Sigmoid colon (tissue), 6 donors: ENCODE measurements at regions not wholly inside any gene's neighbourhood (a gene's known extent, or its start where the extent isn't known, plus 50 kb on each side); places are given as distances from the start of the nearest gene placed in this dataset.

Experiments
- DNase-seq: peaks from one replicate; pipeline ENCODE4 v3.0.0-alpha.2; 2019
- H3K27ac ChIP-seq, 4 donors: fragments of 200-600 bp; sonication (generic); one replicate each; pipeline ENCODE4 v1.5.1; 2016 to 2019; ENCODE audit warnings: mild to moderate bottlenecking in 1 of 4
- H3K27me3 ChIP-seq, 3 donors: fragments of 200-600 bp; sonication (generic); one replicate each; pipeline ENCODE4 v1.5.1; 2019; ENCODE audit warnings: mild to moderate bottlenecking in 1 of 3
- H3K36me3 ChIP-seq, 4 donors: fragments of 200-600 bp; sonication (generic); one replicate each; pipeline ENCODE4 v1.5.1; 2016 to 2019
- H3K4me1 ChIP-seq, 4 donors: fragments of 200-600 bp; sonication (generic); one replicate each; pipeline ENCODE4 v1.5.1; 2017 to 2019
- H3K4me3 ChIP-seq, 4 donors: fragments of 200-600 bp; sonication (generic); one replicate each; pipeline ENCODE4 v1.5.1; 2017 to 2019; ENCODE audit warnings: mild to moderate bottlenecking in 2 of 4, moderate library complexity in 1 of 4
- H3K9me3 ChIP-seq, 4 donors: fragments of 200-600 bp in 3 of 4; sonication (generic) in 3 of 4; one replicate each; pipeline versions ENCODE4 v1.5.1 to v1.6.1; 2013 to 2019
- EP300 ChIP-seq, 4 donors: sonication (generic); formaldehyde crosslinking; IDR thresholded peaks; one replicate each; pipeline ENCODE4 v1.6.1; 2017; ENCODE audit warnings: antibody characterized with exemption in 4 of 4
- POLR2A ChIP-seq, 2 donors: fragments of 450-650 bp; IDR thresholded peaks; one replicate each; pipeline ENCODE4 v1.6.1; 2016; ENCODE audit warnings: antibody characterized with exemption in 2 of 2, mild to moderate bottlenecking in 2 of 2, moderate library complexity in 2 of 2
- POLR2AphosphoS5 ChIP-seq, 4 donors: sonication (generic); formaldehyde crosslinking; IDR thresholded peaks; one replicate each; pipeline ENCODE4 v1.6.1; 2017; ENCODE audit warnings: antibody characterized with exemption in 4 of 4
- WGBS, 2 donors: extraction: QIAGEN DNeasy Blood & Tissue Kit; methylation state at CpG; one replicate each; pipeline ENCODE4 v1.1.7; 2013; 5-methylcytosine and 5-hydroxymethylcytosine counted together
- intact Hi-C: fragments of 100-400 bp; cut with DNase I; formaldehyde crosslinking; loops from one replicate; pipeline ENCODE4 v1.15.1; 2023
- TF ChIP-seq, protein P1 (sequence below), 4 experiments: fragments of 450-650 bp in 3 of 4; fragments of 200-600 bp in 1 of 4; IDR thresholded peaks; one replicate each; pipeline ENCODE4 v1.5.1; 2016 to 2019; ENCODE audit warnings: antibody characterized with exemption in 4 of 4, mild to moderate bottlenecking in 3 of 4, moderate library complexity in 2 of 4
- donor health status: healthy with polysubstance abuse.
- donor health status: healthy.

GRCh38 chr2:219724628-219725027 lies 97.2 kb downstream of the SLC4A3 start:
- H3K4me3 ChIP-seq: no peak overlapping the region
- 44 to 65% methylated on average over 1 of the region's 1 CpG for WGBS, 2 donors
- intact Hi-C loops: no loop called here
- TF ChIP-seq POLR2A (IDR thresholded peaks at IDR 0.05) (no peak), POLR2AphosphoS5 (IDR thresholded peaks at IDR 0.05) (no peak), EP300 (IDR thresholded peaks at IDR 0.05) (no peak)
- TF ChIP-seq, protein P1, sequence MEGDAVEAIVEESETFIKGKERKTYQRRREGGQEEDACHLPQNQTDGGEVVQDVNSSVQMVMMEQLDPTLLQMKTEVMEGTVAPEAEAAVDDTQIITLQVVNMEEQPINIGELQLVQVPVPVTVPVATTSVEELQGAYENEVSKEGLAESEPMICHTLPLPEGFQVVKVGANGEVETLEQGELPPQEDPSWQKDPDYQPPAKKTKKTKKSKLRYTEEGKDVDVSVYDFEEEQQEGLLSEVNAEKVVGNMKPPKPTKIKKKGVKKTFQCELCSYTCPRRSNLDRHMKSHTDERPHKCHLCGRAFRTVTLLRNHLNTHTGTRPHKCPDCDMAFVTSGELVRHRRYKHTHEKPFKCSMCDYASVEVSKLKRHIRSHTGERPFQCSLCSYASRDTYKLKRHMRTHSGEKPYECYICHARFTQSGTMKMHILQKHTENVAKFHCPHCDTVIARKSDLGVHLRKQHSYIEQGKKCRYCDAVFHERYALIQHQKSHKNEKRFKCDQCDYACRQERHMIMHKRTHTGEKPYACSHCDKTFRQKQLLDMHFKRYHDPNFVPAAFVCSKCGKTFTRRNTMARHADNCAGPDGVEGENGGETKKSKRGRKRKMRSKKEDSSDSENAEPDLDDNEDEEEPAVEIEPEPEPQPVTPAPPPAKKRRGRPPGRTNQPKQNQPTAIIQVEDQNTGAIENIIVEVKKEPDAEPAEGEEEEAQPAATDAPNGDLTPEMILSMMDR (IDR thresholded peaks at IDR 0.05): no peak
- H3K9me3 ChIP-seq: no peaks in the 10 kb centered on the region
- no peak for DNase-seq
- H3K36me3 ChIP-seq: no peaks in the 10 kb centered on the region
- no peaks in the 10 kb centered on the region for H3K27me3 ChIP-seq
- H3K4me1 ChIP-seq: no peaks in the 10 kb centered on the region
- no peak overlapping the region for H3K27ac ChIP-seq

DNA sequence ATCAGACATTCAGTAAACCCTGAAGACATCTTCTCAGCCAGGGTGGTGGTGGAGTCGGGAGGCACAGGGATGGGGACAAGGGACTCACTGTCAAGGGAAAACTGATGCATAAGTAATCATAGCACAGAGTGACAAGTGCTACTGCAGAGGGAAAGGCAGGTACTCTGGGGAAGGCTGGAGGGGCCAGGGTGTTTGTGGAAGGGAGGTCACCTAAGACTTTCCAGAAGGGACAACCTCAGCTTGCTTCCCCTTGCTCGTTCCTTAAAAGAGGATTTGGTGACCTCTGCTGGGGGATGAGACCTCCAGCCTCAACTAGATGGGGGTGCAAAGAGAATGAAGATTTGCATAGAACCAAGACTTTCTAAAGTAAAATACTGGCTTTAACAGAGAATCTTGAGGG lies 99.5 kb downstream of the SLC4A3 start:
- intact Hi-C loops: no loop called here
- WGBS, 2 donors: 82 to 85% methylated on average over 2 of the region's 2 CpGs

GRCh38 chr2:219727771-219728429 lies 100.5 kb downstream of the SLC4A3 start:
- intact Hi-C loops: no loop called here
- Histone ChIP-seq H3K9me3 (no peaks in the 10 kb centered on the region), H3K27me3 (no peaks in the 10 kb centered on the region), H3K36me3 (no peaks in the 10 kb centered on the region), H3K4me1 (no peaks in the 10 kb centered on the region), H3K27ac (no peak overlapping the region), H3K4me3 (no peak overlapping the region)
- TF ChIP-seq, protein P1 (IDR thresholded peaks at IDR 0.05): no peak
- TF ChIP-seq POLR2A (IDR thresholded peaks at IDR 0.05): no peak
- no peak for TF ChIP-seq POLR2AphosphoS5 (IDR thresholded peaks at IDR 0.05)
- TF ChIP-seq EP300 (IDR thresholded peaks at IDR 0.05): no peak
- 77 to 78% methylated on average over 8 of the region's 8 CpGs for WGBS, 2 donors
- no peak for DNase-seq

More for the DNA sequence above, 99.5 kb downstream of the SLC4A3 start:
- no peak overlapping the region for H3K4me3 ChIP-seq
- DNase-seq: no peak
- no peak overlapping the region for H3K27ac ChIP-seq
- H3K4me1 ChIP-seq: no peaks in the 10 kb centered on the region
- no peaks in the 10 kb centered on the region for H3K36me3 ChIP-seq
- no peaks in the 10 kb centered on the region for H3K27me3 ChIP-seq
- no peaks in the 10 kb centered on the region for H3K9me3 ChIP-seq
- TF ChIP-seq EP300 (IDR thresholded peaks at IDR 0.05) (no peak), POLR2A (IDR thresholded peaks at IDR 0.05) (no peak)
- TF ChIP-seq, protein P1 (IDR thresholded peaks at IDR 0.05): no peak

- H3K9me3 ChIP-seq: no peaks in the 10 kb centered on the region
- H3K4me1 ChIP-seq: no peaks in the 10 kb centered on the region
- no peak overlapping the region for H3K27ac ChIP-seq
- no peaks in the 10 kb centered on the region for H3K36me3 ChIP-seq
- intact Hi-C loops: no loop called here
- H3K4me3 ChIP-seq: no peak overlapping the region
- no peak for DNase-seq
- H3K27me3 ChIP-seq: no peaks in the 10 kb centered on the region
- no peak for TF ChIP-seq POLR2AphosphoS5 (IDR thresholded peaks at IDR 0.05)
- TF ChIP-seq EP300 (IDR thresholded peaks at IDR 0.05): no peak
- TF ChIP-seq POLR2A (IDR thresholded peaks at IDR 0.05): no peak
- TF ChIP-seq, protein P1 (IDR thresholded peaks at IDR 0.05): no peak
- WGBS, 2 donors: 21 to 51% methylated on average over 9 of the region's 9 CpGs
These were observed 101.6 kb downstream of the SLC4A3 start for GRCh38 chr2:219728991-219729487.

GRCh38 chr2:219731173-219731572 lies 103.7 kb downstream of the SLC4A3 start:
- DNase-seq: no peak
- 63 to 88% methylated on average over 3 of the region's 3 CpGs for WGBS, 2 donors
- no peak for TF ChIP-seq POLR2A (IDR thresholded peaks at IDR 0.05)
- intact Hi-C loops: no loop called here
- Histone ChIP-seq H3K4me3 (no peak overlapping the region), H3K27ac (no peak overlapping the region), H3K4me1 (no peaks in the 10 kb centered on the region), H3K36me3 (no peaks in the 10 kb centered on the region), H3K9me3 (no peaks in the 10 kb centered on the region), H3K27me3 (no peaks in the 10 kb centered on the region)
